GM12892 (cell line): ENCODE measurements at regions not wholly inside any gene's neighbourhood (a gene's known extent, or its start where the extent isn't known, plus 50 kb on each side); places are given as distances from the start of the nearest gene placed in this dataset.
A peak's percentile ranks its signal among the peaks of the same experiment; 100 is the strongest.

Experiments used
- DNase-seq: peaks from one replicate; pipeline ENCODE4 v3.0.0; 2011; ENCODE audit not compliant: insufficient read length
- FAIRE-seq: peaks from 2 replicates; lab custom pipeline; 2011; peaks lifted over from hg19 to GRCh38; lab: Jason Lieb, UNC
- POLR2A ChIP-seq: IDR thresholded peaks from 2 replicates; pipeline ENCODE4 v1.6.1; 2011; ENCODE audit warnings: low read depth, low read length, control low read depth
- POLR2AphosphoS5 ChIP-seq: IDR thresholded peaks from 2 replicates; pipeline ENCODE4 v1.6.1; 2011; ENCODE audit warnings: low read depth, low read length, control low read depth
- TAF1 ChIP-seq: IDR thresholded peaks from 2 replicates; pipeline ENCODE4 v1.6.1; 2011; ENCODE audit warnings: low read depth, mild to moderate bottlenecking, control low read depth, low read length, borderline replicate concordance

- FAIRE-seq (no peak), DNase-seq (no peak)
- no peak for TF ChIP-seq POLR2AphosphoS5
- no peak for TF ChIP-seq POLR2A
- TF ChIP-seq TAF1: no peak
Observed at GRCh38 chr12:31785318-31785717, 56.5 kb upstream of the AMN1 start.

- FAIRE-seq: peak; percentile 56
- no peak for DNase-seq
- TF ChIP-seq TAF1 (no peak), POLR2A (no peak), POLR2AphosphoS5 (no peak)
Observed at GRCh38 chr12:31783996-31784645, 55.3 kb upstream of the AMN1 start.

- FAIRE-seq (no peak), DNase-seq (no peak)
- TF ChIP-seq POLR2AphosphoS5: no peak
Observed at GRCh38 chr12:31783556-31783955, 54.7 kb upstream of the AMN1 start.

- TF ChIP-seq TAF1 (no peak), POLR2AphosphoS5 (no peak), POLR2A (no peak)
- DNase-seq (no peak), FAIRE-seq (no peak)
Observed at GRCh38 chr12:31781894-31782540, 53.2 kb upstream of the AMN1 start.

GRCh38 chr12:31780096-31780495 lies 51.3 kb upstream of the AMN1 start:
- DNase-seq (no peak), FAIRE-seq (no peak)
- no peak for TF ChIP-seq POLR2AphosphoS5
- TF ChIP-seq TAF1: no peak
- TF ChIP-seq POLR2A: no peak

GRCh38 chr12:31778687-31779086 lies 49.9 kb upstream of the AMN1 start:
- TF ChIP-seq TAF1 (no peak), POLR2AphosphoS5 (no peak), POLR2A (no peak)
- DNase-seq (no peak), FAIRE-seq (no peak)
